A673 (cell line): ENCODE measurements at regions not wholly inside any gene's neighbourhood (a gene's known extent, or its start where the extent isn't known, plus 50 kb on each side); places are given as distances from the start of the nearest gene placed in this dataset.
"Not testable (repeated sequence)": the region's sequence is repeated elsewhere in the genome, so short reads cannot be mapped to it uniquely, and the experiment has no call there.

Source experiments
- BruUV-seq: library from RNA; stranded (reverse); fragments of 400-500 nt; replicated peaks from 2 replicates; lab custom pipeline; 2021; lab: Mats Ljungman, UMichigan
- CTCF ChIA-PET: fragments of 300-600 bp; sonication (Branson Sonifier 250); formaldehyde crosslinking; loops from one replicate; lab custom pipeline; 2022; ENCODE audit warnings: antibody characterized with exemption; lab: Charles Lee
- POLR2A ChIA-PET: fragments of 300-600 bp; sonication (Branson Sonifier 250); formaldehyde crosslinking; loops from one replicate; lab custom pipeline; 2022; ENCODE audit warnings: antibody characterized with exemption; ENCODE audit not compliant: low non-redundant PET; lab: Charles Lee
- DNase-seq: peaks from one replicate; pipeline ENCODE4 v3.0.0-alpha.2; 2015; ENCODE audit warnings: low spot score
- H3K27ac ChIP-seq: fragments of 200-600 bp; sonication (generic); 2 replicates; pipeline ENCODE4 v1.5.1; 2016; ENCODE audit warnings: mixed run types, low read depth, mild to moderate bottlenecking, mixed read lengths, antibody characterized with exemption, low read length; ENCODE audit not compliant: poor library complexity, severe bottlenecking
- H3K27me3 ChIP-seq: fragments of 200-600 bp; sonication (generic); replicated peaks from 2 replicates; pipeline ENCODE4 v1.6.1; 2017; ENCODE audit warnings: mixed run types, low read depth, mild to moderate bottlenecking, mixed read lengths, antibody characterized with exemption, low read length; ENCODE audit not compliant: insufficient read depth, poor library complexity
- H3K36me3 ChIP-seq: fragments of 200-600 bp; sonication (generic); 2 replicates; pipeline ENCODE4 v1.6.1; 2016; ENCODE audit warnings: mixed run types, mild to moderate bottlenecking, mixed read lengths, antibody characterized with exemption, low read length; ENCODE audit not compliant: insufficient read depth, poor library complexity, severe bottlenecking
- H3K4me1 ChIP-seq: fragments of 200-600 bp; sonication (generic); 2 replicates; pipeline ENCODE4 v1.6.1; 2017; ENCODE audit warnings: mixed run types, mild to moderate bottlenecking, mixed read lengths, antibody characterized with exemption, low read length; ENCODE audit not compliant: insufficient read depth, poor library complexity, severe bottlenecking
- H3K4me3 ChIP-seq: fragments of 200-600 bp; sonication (generic); 2 replicates; pipeline ENCODE4 v1.5.1; 2016; ENCODE audit warnings: low read depth, mixed run types, mild to moderate bottlenecking, mixed read lengths, low read length; ENCODE audit not compliant: poor library complexity, severe bottlenecking
- H3K9me3 ChIP-seq: fragments of 200-600 bp; sonication (generic); 2 replicates; pipeline ENCODE4 v1.6.1; 2016; ENCODE audit warnings: mixed run types, low read depth, mild to moderate bottlenecking, mixed read lengths, antibody characterized with exemption, low read length; ENCODE audit not compliant: poor library complexity, severe bottlenecking
- CTCF ChIP-seq: fragments of 300-800, 200-600 bp; sonication (generic); conservative IDR thresholded peaks from 2 replicates; pipeline ENCODE4 v1.5.1; 2017; ENCODE audit warnings: low read depth, mild to moderate bottlenecking, antibody characterized with exemption, low read length, moderate library complexity, mixed read lengths
- EZH2 ChIP-seq: fragments of 200-600 bp; sonication (generic); IDR thresholded peaks from 2 replicates; pipeline ENCODE4 v1.6.1; 2017; ENCODE audit warnings: borderline replicate concordance, low read depth, mild to moderate bottlenecking, mixed read lengths, antibody characterized with exemption, low read length; ENCODE audit not compliant: poor library complexity, severe bottlenecking
- intact Hi-C: fragments of 100-400 bp; cut with micrococcal nuclease; formaldehyde crosslinking; loops from one replicate; pipeline ENCODE4 v1.10.0; 2022; ENCODE audit not compliant: unreplicated experiment

- ChIA-PET CTCF (no interaction called here), POLR2A (no interaction called here)
- Histone ChIP-seq H3K4me3 (no peak overlapping the region), H3K36me3 (no peaks in the 10 kb centered on the region), H3K27ac (no peak overlapping the region), H3K9me3 (no peaks in the 10 kb centered on the region), H3K4me1 (no peaks in the 10 kb centered on the region), H3K27me3 (no peaks in the 10 kb centered on the region)
- intact Hi-C loops = no loop called here
- no peak for TF ChIP-seq CTCF
- TF ChIP-seq EZH2 = no peak
- no TSS peak for BruUV-seq
- DNase-seq = no peak
These were observed 74.3 kb upstream of the IGFBP7 start for GRCh38 chr4:57184378-57185029.

GRCh38 chr4:57182132-57182874 is 72.1 kb upstream of the IGFBP7 start:
- DNase-seq = no peak
- POLR2A ChIA-PET = no interaction called here
- no peak for TF ChIP-seq EZH2
- no peaks in the 10 kb centered on the region for H3K9me3 ChIP-seq
- H3K27ac ChIP-seq = no peak overlapping the region
- no peaks in the 10 kb centered on the region for H3K36me3 ChIP-seq
- H3K27me3 ChIP-seq = no peaks in the 10 kb centered on the region
- no peak overlapping the region for H3K4me3 ChIP-seq
- BruUV-seq = no TSS peak
- intact Hi-C loops = no loop called here
- CTCF ChIA-PET = no interaction called here
- no peaks in the 10 kb centered on the region for H3K4me1 ChIP-seq

- BruUV-seq, H3K4me3 ChIP-seq, H3K36me3 ChIP-seq, H3K27ac ChIP-seq, H3K9me3 ChIP-seq, intact Hi-C loops, H3K4me1 ChIP-seq, CTCF ChIA-PET, POLR2A ChIA-PET, H3K27me3 ChIP-seq, DNase-seq: not testable (repeated sequence)
These were observed 63.0 kb upstream of the IGFBP7 start for GRCh38 chr4:57173136-57173535.

GRCh38 chr4:57172065-57172464 is 61.9 kb upstream of the IGFBP7 start:
- H3K27me3 ChIP-seq = no peaks in the 10 kb centered on the region
- TF ChIP-seq EZH2 (no peak), CTCF (no peak)
- DNase-seq = no peak
- intact Hi-C loops = no loop called here
- H3K27ac ChIP-seq = no peak overlapping the region
- H3K9me3 ChIP-seq = no peaks in the 10 kb centered on the region
- BruUV-seq = no TSS peak
- no peaks in the 10 kb centered on the region for H3K36me3 ChIP-seq
- POLR2A ChIA-PET = no interaction called here
- H3K4me1 ChIP-seq = no peaks in the 10 kb centered on the region
- CTCF ChIA-PET = no interaction called here
- no peak overlapping the region for H3K4me3 ChIP-seq
